ENCODE measurements at regions not wholly inside any gene's neighbourhood (a gene's known extent, or its start where the extent isn't known, plus 50 kb on each side); places are given as distances from the start of the nearest gene placed in this dataset.
"Not testable (repeated sequence)": the region's sequence is repeated elsewhere in the genome, so short reads cannot be mapped to it uniquely, and the experiment has no call there.

- no peak for DNase-seq (ENCODE audit: low read depth)
These were observed 111.5 kb downstream of the NPTX2 start for GRCh38 chr7:98728555-98728954.

GRCh38 chr7:98729121-98729520, 112.0 kb downstream of the NPTX2 start:
- DNase-seq (ENCODE audit: low read depth) = no peak

GRCh38 chr7:98730326-98730725, 113.2 kb downstream of the NPTX2 start:
- no peak for DNase-seq (ENCODE audit: low read depth)

GRCh38 chr7:98731651-98732050, 114.6 kb downstream of the NPTX2 start:
- no peak for DNase-seq (ENCODE audit: low read depth)

GRCh38 chr7:98733036-98733435, 116.0 kb downstream of the NPTX2 start:
- peak; percentile 8 for DNase-seq (ENCODE audit: low read depth)

- no peak for DNase-seq (ENCODE audit: low read depth)
These were observed 118.7 kb downstream of the NPTX2 start for GRCh38 chr7:98735801-98736200.

- DNase-seq (ENCODE audit: low read depth) = not testable (repeated sequence)
These were observed 119.4 kb downstream of the NPTX2 start for GRCh38 chr7:98736461-98736860.

GRCh38 chr7:98737176-98737575, 120.1 kb downstream of the NPTX2 start:
- DNase-seq (ENCODE audit: low read depth) = no peak

- no peak for DNase-seq (ENCODE audit: low read depth)
These were observed 123.6 kb downstream of the NPTX2 start for GRCh38 chr7:98740643-98741042.

- DNase-seq (ENCODE audit: low read depth) = peak; percentile 33
These were observed 124.0 kb downstream of the TMEM130 start for GRCh38 chr7:98745722-98746318.

GRCh38 chr7:98748090-98748489, 121.7 kb downstream of the TMEM130 start:
- no peak for DNase-seq (ENCODE audit: low read depth)

- no peak for DNase-seq (ENCODE audit: low read depth)
These were observed 116.6 kb downstream of the TMEM130 start for GRCh38 chr7:98753176-98753575.

GRCh38 chr7:98753989-98754479, 115.8 kb downstream of the TMEM130 start:
- peak; percentile 1 for DNase-seq (ENCODE audit: low read depth)

GRCh38 chr7:98755138-98755898, 114.5 kb downstream of the TMEM130 start:
- no peak for DNase-seq (ENCODE audit: low read depth)

GRCh38 chr7:98758157-98758556, 111.7 kb downstream of the TMEM130 start:
- no peak for DNase-seq (ENCODE audit: low read depth)

- peak; percentile 60 for DNase-seq (ENCODE audit: low read depth)
These were observed 109.6 kb downstream of the TMEM130 start for GRCh38 chr7:98760201-98760651.

- DNase-seq (ENCODE audit: low read depth) = no peak
These were observed 108.6 kb downstream of the TMEM130 start for GRCh38 chr7:98761225-98761624.

- DNase-seq (ENCODE audit: low read depth) = no peak
These were observed 107.2 kb downstream of the TMEM130 start for GRCh38 chr7:98762620-98763019.

GRCh38 chr7:98763441-98763840, 106.4 kb downstream of the TMEM130 start:
- no peak for DNase-seq (ENCODE audit: low read depth)

GRCh38 chr7:98764946-98765345, 104.9 kb downstream of the TMEM130 start:
- no peak for DNase-seq (ENCODE audit: low read depth)

- DNase-seq (ENCODE audit: low read depth) = not testable (repeated sequence)
These were observed 99.7 kb downstream of the TMEM130 start for GRCh38 chr7:98770085-98770484.

- peak; percentile 40 for DNase-seq (ENCODE audit: low read depth)
These were observed 98.3 kb downstream of the TMEM130 start for GRCh38 chr7:98771519-98771918.

- DNase-seq (ENCODE audit: low read depth) = no peak
These were observed 97.7 kb downstream of the TMEM130 start for GRCh38 chr7:98771941-98772603.

Measured in EH (cell line).